H1 (cell line): ENCODE measurements at regions not wholly inside any gene's neighbourhood (a gene's known extent, or its start where the extent isn't known, plus 50 kb on each side); places are given as distances from the start of the nearest gene placed in this dataset.

Experiments
- CTCF ChIA-PET: fragments of 300-600 bp; sonication (Branson Sonifier 250); formaldehyde crosslinking; loops from one replicate; lab custom pipeline; 2021; ENCODE audit not compliant: partially characterized antibody; lab: Charles Lee
- POLR2A ChIA-PET: fragments of 300-600 bp; sonication (Branson Sonifier 250); formaldehyde crosslinking; loops from one replicate; lab custom pipeline; 2021; ENCODE audit warnings: inconsistent platforms; ENCODE audit not compliant: partially characterized antibody; lab: Charles Lee
- DNase-seq, 2 experiments: peaks; one replicate each; pipeline versions ENCODE4 v3.0.0 to v3.0.0-alpha.2; 2010 to 2022; ENCODE audit warnings: low spot score in 2 of 2, low read depth in 1 of 2, mixed read lengths in 1 of 2
- FAIRE-seq: peaks from 2 replicates; lab custom pipeline; 2011; peaks lifted over from hg19 to GRCh38; lab: Jason Lieb, UNC
- H2AFZ ChIP-seq: 2 replicates; pipeline ENCODE4 v1.8.1; 2012; ENCODE audit warnings: low read length, inconsistent platforms
- H2AK5ac ChIP-seq: 2 replicates; pipeline ENCODE4 v1.6.1; 2013; ENCODE audit warnings: low read depth, low read length
- H2BK120ac ChIP-seq: replicated peaks from 2 replicates; pipeline ENCODE3; 2013; ENCODE audit warnings: low read depth, low read length, inconsistent platforms
- H2BK12ac ChIP-seq: 2 replicates; pipeline ENCODE4 v1.6.1; 2013; ENCODE audit warnings: low read depth, low read length
- H2BK15ac ChIP-seq: 2 replicates; pipeline ENCODE4 v1.6.1; 2013; ENCODE audit warnings: low read length
- H2BK20ac ChIP-seq: 2 replicates; pipeline ENCODE4 v1.6.1; 2013; ENCODE audit warnings: low read length
- H2BK5ac ChIP-seq: 2 replicates; pipeline ENCODE4 v1.6.1; 2013; ENCODE audit warnings: low read depth, low read length
- H3K14ac ChIP-seq: 2 replicates; pipeline ENCODE4 v1.6.1; 2013; ENCODE audit warnings: inconsistent platforms; ENCODE audit not compliant: insufficient read length
- H3K18ac ChIP-seq: 2 replicates; pipeline ENCODE4 v1.6.1; 2013; ENCODE audit warnings: low read length; ENCODE audit errors: extremely low read depth
- H3K23ac ChIP-seq: 2 replicates; pipeline ENCODE4 v1.6.1; 2013; ENCODE audit warnings: inconsistent platforms; ENCODE audit not compliant: insufficient read length
- H3K23me2 ChIP-seq: 2 replicates; pipeline ENCODE4 v1.6.1; 2013; ENCODE audit warnings: low read depth, low read length
- H3K27ac ChIP-seq: 2 replicates; pipeline ENCODE4 v1.6.1; 2011; ENCODE audit warnings: low read depth, low read length, inconsistent platforms
- H3K27me3 ChIP-seq, 4 experiments: replicated peaks in 1 of 4; 1 replicate in 1 of 4; 2 replicates in 3 of 4; pipeline versions ENCODE4 v1.6.1 to v1.8.1; 2011 to 2013; ENCODE audit warnings: low read length in 3 of 4, mild to moderate bottlenecking in 3 of 4, inconsistent platforms in 2 of 4, mixed read lengths in 2 of 4, moderate library complexity in 1 of 4; ENCODE audit not compliant: control insufficient read depth in 3 of 4, insufficient read depth in 3 of 4; ENCODE audit errors: extremely low read depth in 1 of 4
- H3K36me3 ChIP-seq, 4 experiments: 2 replicates each; pipeline versions ENCODE4 v1.6.1 to v1.8.1; 2011 to 2013; ENCODE audit warnings: mild to moderate bottlenecking in 4 of 4, low read length in 3 of 4, moderate library complexity in 2 of 4, control low read depth in 1 of 4, inconsistent platforms in 1 of 4; ENCODE audit not compliant: insufficient read depth in 4 of 4, control insufficient read depth in 2 of 4
- H3K4ac ChIP-seq: replicated peaks from 2 replicates; pipeline ENCODE3; 2013; ENCODE audit warnings: low read length, low read depth, mixed read lengths, inconsistent platforms; ENCODE audit not compliant: insufficient read length
- H3K4me1 ChIP-seq, 4 experiments: replicated peaks in 1 of 4; 1 replicate in 1 of 4; 2 replicates in 3 of 4; pipeline versions ENCODE4 v1.6.1 to v1.8.1; 2011 to 2013; ENCODE audit warnings: low read length in 3 of 4, inconsistent platforms in 2 of 4, mixed read lengths in 1 of 4; ENCODE audit not compliant: insufficient read depth in 4 of 4, control insufficient read depth in 3 of 4
- H3K4me2 ChIP-seq, 2 experiments: 2 replicates each; pipeline versions ENCODE4 v1.6.1 to v1.8.1; 2011 to 2013; ENCODE audit warnings: low read depth in 2 of 2, low read length in 2 of 2, control low read depth in 1 of 2, inconsistent platforms in 1 of 2, mild to moderate bottlenecking in 1 of 2; ENCODE audit not compliant: insufficient read depth in 1 of 2
- H3K4me3 ChIP-seq, 4 experiments: fragments of 200-600, 300-600 bp in 1 of 4; sonication (generic), shearing (Covaris generic), sonication (Bioruptor Twin) in 1 of 4; 2 replicates each; pipeline versions ENCODE4 v1.5.1 to v1.8.1; 2011 to 2016; ENCODE audit warnings: low read length in 4 of 4, low read depth in 3 of 4, control low read depth in 2 of 4, inconsistent platforms in 2 of 4, mild to moderate bottlenecking in 2 of 4, mixed read lengths in 1 of 4, moderate library complexity in 1 of 4; ENCODE audit not compliant: insufficient read depth in 2 of 4; ENCODE audit errors: extremely low read depth in 1 of 4
- H3K56ac ChIP-seq: replicated peaks from 2 replicates; pipeline ENCODE3; 2013; ENCODE audit warnings: low read depth, mild to moderate bottlenecking, mixed read lengths, low read length, inconsistent platforms; ENCODE audit not compliant: insufficient read length
- H3K79me1 ChIP-seq: 2 replicates; pipeline ENCODE4 v1.6.1; 2013; ENCODE audit warnings: low read depth, low read length, control low read depth
- H3K79me2 ChIP-seq, 2 experiments: 2 replicates each; pipeline versions ENCODE4 v1.6.1 to v1.8.1; 2012 to 2013; ENCODE audit warnings: low read length in 2 of 2, mild to moderate bottlenecking in 2 of 2, inconsistent platforms in 1 of 2; ENCODE audit not compliant: insufficient read depth in 2 of 2, control insufficient read depth in 1 of 2
- H3K9ac ChIP-seq, 4 experiments: replicated peaks in 1 of 4; 1 replicate in 1 of 4; 2 replicates in 3 of 4; pipeline versions ENCODE4 v1.6.1 to v1.8.1; 2011 to 2013; ENCODE audit warnings: low read depth in 3 of 4, low read length in 3 of 4, control low read depth in 2 of 4, mild to moderate bottlenecking in 2 of 4, moderate library complexity in 2 of 4, inconsistent platforms in 1 of 4; ENCODE audit errors: extremely low read depth in 1 of 4
- H3K9me3 ChIP-seq, 2 experiments: 2 replicates each; pipeline versions ENCODE4 v1.6.1 to v1.8.1; 2012 to 2013; ENCODE audit warnings: mild to moderate bottlenecking in 2 of 2, moderate library complexity in 2 of 2, control low read depth in 1 of 2, inconsistent platforms in 1 of 2, low read depth in 1 of 2, low read length in 1 of 2, mixed read lengths in 1 of 2; ENCODE audit not compliant: insufficient read depth in 2 of 2
- H4K20me1 ChIP-seq, 2 experiments: replicated peaks in 1 of 2; 2 replicates each; pipeline versions ENCODE3 to v1.8.1; 2011 to 2013; ENCODE audit warnings: inconsistent platforms in 2 of 2, low read length in 2 of 2, mild to moderate bottlenecking in 1 of 2; ENCODE audit not compliant: insufficient read depth in 2 of 2, control insufficient read depth in 1 of 2
- H4K5ac ChIP-seq: 2 replicates; pipeline ENCODE4 v1.6.1; 2013; ENCODE audit warnings: low read length, low read depth, mixed read lengths, inconsistent platforms; ENCODE audit not compliant: insufficient read length
- H4K8ac ChIP-seq: 2 replicates; pipeline ENCODE4 v1.8.0; 2013; ENCODE audit warnings: mild to moderate bottlenecking, moderate library complexity, low read length, inconsistent platforms; ENCODE audit not compliant: insufficient read depth; ENCODE audit errors: extremely low read depth
- H4K91ac ChIP-seq: replicated peaks from 2 replicates; pipeline ENCODE3; 2013; ENCODE audit warnings: low read length, mixed read lengths, inconsistent platforms; ENCODE audit not compliant: insufficient read length
- BACH1 ChIP-seq: IDR thresholded peaks from 2 replicates; pipeline ENCODE4 v1.6.1; 2012; ENCODE audit warnings: low read length, improper control_type of control experiment
- HDAC2 ChIP-seq, 2 experiments: fragments of 300-600 bp in 1 of 2; sonication (generic) in 1 of 2; IDR thresholded peaks; 2 replicates each; pipeline ENCODE4 v1.6.1; 2011 to 2012; ENCODE audit warnings: low read depth in 2 of 2, low read length in 2 of 2, mild to moderate bottlenecking in 2 of 2, moderate library complexity in 2 of 2, borderline replicate concordance in 1 of 2, inconsistent platforms in 1 of 2
- JUN ChIP-seq: IDR thresholded peaks from 2 replicates; pipeline ENCODE4 v1.6.1; 2011; ENCODE audit warnings: low read depth, mild to moderate bottlenecking, improper control_type of control experiment, low read length
- RAD21 ChIP-seq, 2 experiments: IDR thresholded peaks in 1 of 2; conservative IDR thresholded peaks in 1 of 2; 2 replicates each; pipeline ENCODE4 v1.6.1; 2011; ENCODE audit warnings: low read depth in 2 of 2, low read length in 2 of 2, improper control_type of control experiment in 1 of 2, inconsistent platforms in 1 of 2, mild to moderate bottlenecking in 1 of 2, moderate library complexity in 1 of 2
- SIRT6 ChIP-seq: IDR thresholded peaks from one replicate; pipeline ENCODE4 v1.7.1; 2012; ENCODE audit warnings: low read length, inconsistent platforms
- SRF ChIP-seq: IDR thresholded peaks from 2 replicates; pipeline ENCODE4 v1.6.1; 2011; ENCODE audit warnings: mild to moderate bottlenecking, low read depth, low read length, moderate library complexity
- USF2 ChIP-seq: IDR thresholded peaks from 2 replicates; pipeline ENCODE4 v1.6.1; 2011; ENCODE audit warnings: low read length, improper control_type of control experiment
- WGBS, 2 experiments: shearing (Covaris generic) in 1 of 2; methylation state at CpG; one replicate each; pipeline versions ENCODE4 v1.1.6 to v1.1.7; 2013 to 2015; ENCODE audit warnings: low lambda C conversion rate in 2 of 2, mixed read lengths in 2 of 2, inconsistent platforms in 1 of 2, low coverage in 1 of 2, missing lambda C conversion rate in 1 of 2; ENCODE audit not compliant: insufficient replicate concordance in 2 of 2, insufficient coverage in 1 of 2, insufficient read length in 1 of 2; ENCODE audit errors: extremely low coverage in 1 of 2, missing lambda C conversion rate in 1 of 2; 5-methylcytosine and 5-hydroxymethylcytosine counted together

GRCh38 chr1:227450489-227450888, 112.9 kb upstream of the ZNF678 start:
- WGBS, 2 experiments = 100% methylated on average over 2 of the region's 2 CpGs; no CpG with 5 or more reads in 1 of the 2 experiments
- H3K27ac ChIP-seq = no peak overlapping the region
- no peaks in the 10 kb centered on the region for H3K79me1 ChIP-seq
- H3K4ac ChIP-seq = no peak overlapping the region
- no peak overlapping the region for H4K5ac ChIP-seq
- no peaks in the 10 kb centered on the region for H3K36me3 ChIP-seq
- no peak overlapping the region for H3K14ac ChIP-seq
- H3K9ac ChIP-seq = no peak overlapping the region
- 0 out of 2 replicates have a peak, but pooled peaks cover 2% of the 10 kb centered on the region for H3K23me2 ChIP-seq
- no peak overlapping the region for H2BK12ac ChIP-seq
- no peak overlapping the region for H3K56ac ChIP-seq
- no peak overlapping the region for H3K23ac ChIP-seq
- H4K8ac ChIP-seq = no peak overlapping the region
- no peak overlapping the region for H2BK20ac ChIP-seq
- H2BK5ac ChIP-seq = no peak overlapping the region
- no peak overlapping the region for H2AK5ac ChIP-seq
- H3K4me2 ChIP-seq = no peak overlapping the region
- ChIA-PET POLR2A (no interaction called here), CTCF (interaction anchor here (0.7 to 4.9 kb wide), 12 partner anchors 9 to 1323 kb away, joined by 3 to 46 read pairs (median 3); no protein-coding TSS in a partner anchor)
- no peak overlapping the region for H3K4me3 ChIP-seq
- H3K18ac ChIP-seq = no peak overlapping the region
- no peak overlapping the region for H2BK120ac ChIP-seq
- H3K79me2 ChIP-seq = no peaks in the 10 kb centered on the region
- peaks cover 0 to 2% of the 10 kb centered on the region in 2 experiments for H4K20me1 ChIP-seq
- no peaks in the 10 kb centered on the region for H3K9me3 ChIP-seq
- TF ChIP-seq SRF = no peak
- no peak for TF ChIP-seq HDAC2 (IDR thresholded peaks at IDR 0.05; ENCODE audit: borderline replicate concordance in 1 of 2, low read depth in 2 of 2, low read length in 2 of 2)
- no peak for TF ChIP-seq BACH1
- TF ChIP-seq RAD21 (IDR thresholded peaks at IDR 0.05 in 1 of 2, conservative IDR thresholded peaks at IDR 0.05 in 1 of 2; ENCODE audit: low read depth in 2 of 2, low read length in 2 of 2) = no peak
- no peak for TF ChIP-seq USF2
- TF ChIP-seq JUN = no peak
- TF ChIP-seq SIRT6 = no peak
- H4K91ac ChIP-seq = no peak overlapping the region
- no peaks in the 10 kb centered on the region for H3K27me3 ChIP-seq
- no peak for DNase-seq
- no peak for FAIRE-seq
- H3K4me1 ChIP-seq = no peaks in the 10 kb centered on the region
- H2AFZ ChIP-seq = no peak overlapping the region
- no peak overlapping the region for H2BK15ac ChIP-seq
